GM12892 (cell line): ENCODE measurements at regions not wholly inside any gene's neighbourhood (a gene's known extent, or its start where the extent isn't known, plus 50 kb on each side); places are given as distances from the start of the nearest gene placed in this dataset.
"Not testable (repeated sequence)": the region's sequence is repeated elsewhere in the genome, so short reads cannot be mapped to it uniquely, and the experiment has no call there.

Experiments used
- POLR2A ChIP-seq: IDR thresholded peaks from 2 replicates; pipeline ENCODE4 v1.6.1; 2011; ENCODE audit warnings: low read depth, low read length, control low read depth
- TAF1 ChIP-seq: IDR thresholded peaks from 2 replicates; pipeline ENCODE4 v1.6.1; 2011; ENCODE audit warnings: low read depth, mild to moderate bottlenecking, control low read depth, low read length, borderline replicate concordance

DNA sequence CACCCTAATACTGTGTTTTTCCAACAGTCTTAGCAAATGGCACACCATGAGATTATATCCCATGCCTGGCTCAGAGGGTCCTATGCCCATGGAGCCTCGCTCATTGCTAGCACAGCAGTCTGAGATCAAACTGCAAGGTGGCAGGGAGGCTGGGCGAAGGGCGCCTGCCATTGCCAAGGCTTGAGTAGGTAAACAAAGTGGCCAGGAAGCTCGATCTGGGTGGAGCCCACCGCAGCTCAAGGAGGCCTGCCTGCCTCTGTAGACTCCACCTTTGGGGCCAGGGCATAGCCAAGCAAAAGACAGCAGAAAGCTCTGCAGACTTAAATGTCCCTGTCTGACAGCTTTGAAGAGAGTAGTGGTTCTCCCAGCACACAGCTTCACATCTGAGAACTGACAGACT lies 188.2 kb upstream of the ADGRL3 start:
- not testable (repeated sequence) for TF ChIP-seq POLR2A, TAF1
